ENCODE measurements at regions not wholly inside any gene's neighbourhood (a gene's known extent, or its start where the extent isn't known, plus 50 kb on each side); places are given as distances from the start of the nearest gene placed in this dataset.

GRCh38 chr14:47790477-47790876, 115.1 kb upstream of the MDGA2 start:
- BruUV-seq (replicated peaks): no TSS peak
- POLR2A ChIA-PET (ENCODE audit: low non-redundant PET): no interaction called here

GRCh38 chr14:47785058-47785457, 109.7 kb upstream of the MDGA2 start:
- Histone ChIP-seq H3K36me3 (ENCODE audit: insufficient read depth, low read length, poor library complexity, severe bottlenecking) (no peaks in the 10 kb centered on the region), H3K4me1 (ENCODE audit: insufficient read depth, low read length, poor library complexity, severe bottlenecking) (no peaks in the 10 kb centered on the region), H3K27ac (ENCODE audit: low read depth, low read length, poor library complexity, severe bottlenecking) (no peak overlapping the region), H3K4me3 (ENCODE audit: low read depth, low read length, poor library complexity, severe bottlenecking) (no peak overlapping the region), H3K27me3 (replicated peaks; ENCODE audit: insufficient read depth, low read depth, low read length, poor library complexity) (no peaks in the 10 kb centered on the region), H3K9me3 (ENCODE audit: low read depth, low read length, poor library complexity, severe bottlenecking) (peaks cover 3% of the 10 kb centered on the region)
- ChIA-PET CTCF (no interaction called here), POLR2A (ENCODE audit: low non-redundant PET) (no interaction called here)
- no peak for DNase-seq (ENCODE audit: low spot score)
- BruUV-seq (replicated peaks): no TSS peak
- intact Hi-C loops (cut with micrococcal nuclease; ENCODE audit: unreplicated experiment): no loop called here
- no peak for TF ChIP-seq EZH2 (IDR thresholded peaks at IDR 0.05; ENCODE audit: borderline replicate concordance, low read depth, low read length, poor library complexity, severe bottlenecking)
- TF ChIP-seq CTCF (conservative IDR thresholded peaks at IDR 0.05; ENCODE audit: low read depth, low read length): no peak

More at GRCh38 chr14:47790477-47790876, 115.1 kb upstream of the MDGA2 start:
- no peaks in the 10 kb centered on the region for H3K27me3 ChIP-seq (replicated peaks; ENCODE audit: insufficient read depth, low read depth, low read length, poor library complexity)
- CTCF ChIA-PET: no interaction called here
- H3K9me3 ChIP-seq (ENCODE audit: low read depth, low read length, poor library complexity, severe bottlenecking): peaks cover 6% of the 10 kb centered on the region
- no peaks in the 10 kb centered on the region for H3K36me3 ChIP-seq (ENCODE audit: insufficient read depth, low read length, poor library complexity, severe bottlenecking)
- no peak overlapping the region for H3K4me3 ChIP-seq (ENCODE audit: low read depth, low read length, poor library complexity, severe bottlenecking)
- no peak for TF ChIP-seq EZH2 (IDR thresholded peaks at IDR 0.05; ENCODE audit: borderline replicate concordance, low read depth, low read length, poor library complexity, severe bottlenecking)
- no peak for TF ChIP-seq CTCF (conservative IDR thresholded peaks at IDR 0.05; ENCODE audit: low read depth, low read length)
- H3K27ac ChIP-seq (ENCODE audit: low read depth, low read length, poor library complexity, severe bottlenecking): no peak overlapping the region
- DNase-seq (ENCODE audit: low spot score): no peak
- intact Hi-C loops (cut with micrococcal nuclease; ENCODE audit: unreplicated experiment): no loop called here
- H3K4me1 ChIP-seq (ENCODE audit: insufficient read depth, low read length, poor library complexity, severe bottlenecking): no peaks in the 10 kb centered on the region

GRCh38 chr14:47778631-47779030, 103.2 kb upstream of the MDGA2 start:
- no TSS peak for BruUV-seq (replicated peaks)
- no peaks in the 10 kb centered on the region for H3K27me3 ChIP-seq (replicated peaks; ENCODE audit: insufficient read depth, low read depth, low read length, poor library complexity)
- H3K36me3 ChIP-seq (ENCODE audit: insufficient read depth, low read length, poor library complexity, severe bottlenecking): no peaks in the 10 kb centered on the region
- TF ChIP-seq EZH2 (IDR thresholded peaks at IDR 0.05; ENCODE audit: borderline replicate concordance, low read depth, low read length, poor library complexity, severe bottlenecking): no peak
- TF ChIP-seq CTCF (conservative IDR thresholded peaks at IDR 0.05; ENCODE audit: low read depth, low read length): no peak
- intact Hi-C loops (cut with micrococcal nuclease; ENCODE audit: unreplicated experiment): no loop called here
- no peak for DNase-seq (ENCODE audit: low spot score)
- H3K4me3 ChIP-seq (ENCODE audit: low read depth, low read length, poor library complexity, severe bottlenecking): no peak overlapping the region
- H3K4me1 ChIP-seq (ENCODE audit: insufficient read depth, low read length, poor library complexity, severe bottlenecking): no peaks in the 10 kb centered on the region
- POLR2A ChIA-PET (ENCODE audit: low non-redundant PET): no interaction called here
- peaks cover 3% of the 10 kb centered on the region for H3K9me3 ChIP-seq (ENCODE audit: low read depth, low read length, poor library complexity, severe bottlenecking)
- CTCF ChIA-PET: no interaction called here
- H3K27ac ChIP-seq (ENCODE audit: low read depth, low read length, poor library complexity, severe bottlenecking): no peak overlapping the region
